ENCODE measurements at regions not wholly inside any gene's neighbourhood (a gene's known extent, or its start where the extent isn't known, plus 50 kb on each side); places are given as distances from the start of the nearest gene placed in this dataset.
"Not testable (repeated sequence)": the region's sequence is repeated elsewhere in the genome, so short reads cannot be mapped to it uniquely, and the experiment has no call there.

DNA sequence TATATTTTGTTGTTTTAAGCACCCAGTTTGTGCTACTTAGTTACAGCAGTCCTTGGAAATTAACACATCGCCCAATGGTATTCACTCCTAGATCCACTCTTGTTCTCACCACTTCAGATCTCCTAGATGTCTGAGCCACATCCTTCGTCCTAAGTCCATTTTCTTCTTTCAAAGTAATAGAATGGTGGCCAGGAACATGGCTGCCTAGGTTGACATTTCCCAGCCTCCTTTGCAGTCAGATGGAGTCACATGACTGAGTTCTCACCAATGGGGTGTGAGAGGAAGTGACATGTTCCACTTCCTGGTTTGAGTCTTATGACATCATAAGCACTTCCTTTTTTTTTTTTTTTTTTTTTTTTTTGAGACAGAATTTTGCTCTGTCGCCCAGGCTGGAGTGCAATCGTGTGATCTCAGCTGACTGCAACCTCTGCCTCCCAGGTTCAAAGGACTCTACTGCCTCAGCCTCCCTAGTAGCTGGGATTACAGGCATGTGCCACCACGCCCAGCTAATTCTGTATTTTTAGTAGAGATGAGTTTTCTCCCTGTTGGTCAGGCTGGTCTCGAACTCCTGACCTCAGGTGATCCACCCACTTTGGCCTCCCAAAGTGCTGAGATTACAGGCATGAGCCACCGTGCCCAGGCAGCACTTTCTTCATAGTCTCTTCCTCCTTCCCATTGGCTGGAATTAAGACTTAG is 91.7 kb upstream of the MRI1 start:
- TF ChIP-seq, protein P1, sequence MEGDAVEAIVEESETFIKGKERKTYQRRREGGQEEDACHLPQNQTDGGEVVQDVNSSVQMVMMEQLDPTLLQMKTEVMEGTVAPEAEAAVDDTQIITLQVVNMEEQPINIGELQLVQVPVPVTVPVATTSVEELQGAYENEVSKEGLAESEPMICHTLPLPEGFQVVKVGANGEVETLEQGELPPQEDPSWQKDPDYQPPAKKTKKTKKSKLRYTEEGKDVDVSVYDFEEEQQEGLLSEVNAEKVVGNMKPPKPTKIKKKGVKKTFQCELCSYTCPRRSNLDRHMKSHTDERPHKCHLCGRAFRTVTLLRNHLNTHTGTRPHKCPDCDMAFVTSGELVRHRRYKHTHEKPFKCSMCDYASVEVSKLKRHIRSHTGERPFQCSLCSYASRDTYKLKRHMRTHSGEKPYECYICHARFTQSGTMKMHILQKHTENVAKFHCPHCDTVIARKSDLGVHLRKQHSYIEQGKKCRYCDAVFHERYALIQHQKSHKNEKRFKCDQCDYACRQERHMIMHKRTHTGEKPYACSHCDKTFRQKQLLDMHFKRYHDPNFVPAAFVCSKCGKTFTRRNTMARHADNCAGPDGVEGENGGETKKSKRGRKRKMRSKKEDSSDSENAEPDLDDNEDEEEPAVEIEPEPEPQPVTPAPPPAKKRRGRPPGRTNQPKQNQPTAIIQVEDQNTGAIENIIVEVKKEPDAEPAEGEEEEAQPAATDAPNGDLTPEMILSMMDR (IDR thresholded peaks at IDR 0.05) = not testable (repeated sequence)
- not testable (repeated sequence) for TF ChIP-seq POLR2A, POLR2AphosphoS5 (IDR thresholded peaks at IDR 0.05)
